SKM-1 treated with dmso at 0.1 percent for 144 hours (cell line): ENCODE measurements at regions not wholly inside any gene's neighbourhood (a gene's known extent, or its start where the extent isn't known, plus 50 kb on each side); places are given as distances from the start of the nearest gene placed in this dataset.
A peak's percentile ranks its signal among the peaks of the same experiment; 100 is the strongest.
"Not testable (repeated sequence)": the region's sequence is repeated elsewhere in the genome, so short reads cannot be mapped to it uniquely, and the experiment has no call there.

Experiments
- DNase-seq: peaks from one replicate; lab custom pipeline; 2025; ENCODE audit not compliant: unreplicated experiment; lab: John Stamatoyannopoulos, UW

- DNase-seq, result no peak
Measured at GRCh38 chr11:95444309-95445241, 213.6 kb upstream of the SESN3 start.

DNA sequence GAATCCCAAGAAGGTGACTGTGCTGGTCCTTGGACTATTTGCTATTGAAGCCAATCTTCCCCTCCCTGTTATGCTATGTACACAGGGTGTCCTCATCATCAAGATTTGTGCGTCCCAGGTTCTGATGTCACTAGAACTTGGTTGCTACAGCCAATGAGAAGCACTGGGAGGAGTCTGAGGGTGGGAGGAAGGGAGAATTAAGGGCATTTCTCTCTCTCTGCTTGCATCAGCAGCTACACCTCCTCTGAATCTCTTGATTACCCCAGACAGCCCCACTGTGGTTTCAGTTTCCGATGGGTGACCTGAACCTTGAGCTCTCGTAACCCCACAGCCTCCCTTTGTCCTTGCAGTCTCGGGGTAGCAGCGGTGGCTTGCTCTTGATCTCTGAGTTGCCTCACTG lies 212.4 kb upstream of the SESN3 start:
- peak; percentile 40 for DNase-seq

GRCh38 chr11:95442531-95443050 lies 211.6 kb upstream of the SESN3 start:
- DNase-seq, result no peak

- DNase-seq, result no peak
Measured at GRCh38 chr11:95435628-95436353, 204.8 kb upstream of the SESN3 start.

GRCh38 chr11:95435192-95435591 lies 204.2 kb upstream of the SESN3 start:
- DNase-seq, result no peak

GRCh38 chr11:95434489-95435057 lies 203.6 kb upstream of the SESN3 start:
- DNase-seq, result no peak

DNA sequence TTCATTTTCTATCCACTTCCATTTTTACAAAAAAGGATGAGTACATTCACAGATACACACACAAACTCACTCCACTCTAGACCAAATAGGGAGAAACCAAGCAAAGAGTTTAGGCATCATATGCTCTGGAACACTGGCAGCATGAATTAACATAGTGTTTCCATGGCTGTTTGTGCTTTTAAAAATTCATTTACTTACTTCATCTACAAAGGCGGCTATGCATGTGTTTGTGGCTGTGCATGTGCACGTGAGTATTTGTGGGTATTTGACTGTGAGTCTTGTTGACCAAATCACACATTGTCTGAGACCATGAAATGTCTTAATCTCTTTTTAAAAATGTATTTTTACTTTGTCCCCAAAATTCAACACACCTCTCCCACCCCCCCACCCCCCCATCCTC lies 203.0 kb upstream of the SESN3 start:
- no peak for DNase-seq

- DNase-seq, result no peak
Measured at GRCh38 chr11:95432714-95433503, 201.9 kb upstream of the SESN3 start.

- no peak for DNase-seq
Measured at GRCh38 chr11:95429376-95429907, 198.4 kb upstream of the SESN3 start.

DNA sequence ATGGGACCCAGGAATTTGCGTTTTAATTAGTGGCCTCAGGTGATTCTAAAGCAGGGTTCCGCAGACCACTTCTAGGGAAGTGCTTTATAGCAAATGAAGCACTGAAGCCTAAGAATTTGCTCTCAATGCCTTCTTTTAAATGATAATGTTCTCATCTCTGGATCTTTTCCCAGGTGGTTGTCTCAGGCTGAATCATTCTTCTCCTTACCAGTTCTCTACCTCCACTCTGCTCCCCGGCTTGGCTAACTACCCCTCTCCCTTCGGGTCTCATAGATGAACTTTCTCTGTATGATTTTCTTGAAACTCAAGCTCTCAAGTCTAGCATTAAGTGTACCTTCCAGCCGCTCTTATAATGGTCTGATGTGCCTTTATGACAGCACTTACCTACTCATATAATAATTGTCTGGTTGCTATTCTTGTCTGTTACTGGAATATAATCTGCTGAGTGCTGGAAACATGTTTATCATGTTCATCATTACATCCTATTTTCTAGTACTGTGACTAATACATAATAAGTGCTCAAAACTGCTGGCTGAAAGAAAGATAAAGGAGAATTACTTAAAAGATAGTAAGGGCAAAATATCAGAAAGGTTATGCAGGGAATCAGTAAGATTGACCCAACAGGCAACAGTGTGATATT lies 195.9 kb upstream of the SESN3 start:
- no peak for DNase-seq

DNA sequence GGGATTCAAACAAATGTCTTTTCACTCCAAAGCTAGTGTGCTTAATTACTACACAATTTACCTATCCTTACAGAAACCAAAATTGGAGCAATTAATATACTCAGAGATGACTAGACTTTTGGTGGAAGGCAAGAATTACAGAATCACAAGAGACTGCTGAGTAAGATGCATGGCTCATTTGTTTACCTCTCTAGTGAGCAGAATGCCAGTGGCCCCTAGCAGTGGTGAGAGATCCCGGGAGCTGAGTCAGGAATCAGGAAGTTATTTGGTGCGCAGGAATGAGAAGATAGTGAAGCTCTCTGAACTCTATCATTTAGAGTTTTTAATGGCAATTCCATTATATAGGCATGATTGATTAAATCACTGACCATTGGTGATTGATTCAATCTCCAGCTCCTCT lies 188.9 kb upstream of the SESN3 start:
- no peak for DNase-seq

DNA sequence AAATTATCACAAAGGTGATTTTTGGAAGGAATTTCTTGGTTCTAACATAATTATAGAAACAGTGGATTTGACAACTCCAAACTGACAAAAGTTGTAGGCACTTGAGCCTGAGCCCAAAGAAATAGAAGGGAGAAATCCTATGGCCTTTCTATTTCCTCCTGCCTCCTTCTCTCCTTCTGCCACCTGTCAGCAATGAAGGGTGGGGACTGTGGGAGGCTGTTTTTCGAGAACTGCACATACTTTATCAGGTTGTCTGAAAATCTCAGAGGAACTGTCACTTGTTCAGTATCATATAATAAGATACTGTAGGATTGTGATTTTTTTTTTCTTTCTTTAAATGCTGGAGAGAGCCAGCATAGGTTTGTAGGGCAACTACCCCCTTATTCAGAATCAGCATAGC lies 187.9 kb upstream of the SESN3 start:
- no peak for DNase-seq

- no peak for DNase-seq
Measured at GRCh38 chr11:95417832-95418231, 186.8 kb upstream of the SESN3 start.

DNA sequence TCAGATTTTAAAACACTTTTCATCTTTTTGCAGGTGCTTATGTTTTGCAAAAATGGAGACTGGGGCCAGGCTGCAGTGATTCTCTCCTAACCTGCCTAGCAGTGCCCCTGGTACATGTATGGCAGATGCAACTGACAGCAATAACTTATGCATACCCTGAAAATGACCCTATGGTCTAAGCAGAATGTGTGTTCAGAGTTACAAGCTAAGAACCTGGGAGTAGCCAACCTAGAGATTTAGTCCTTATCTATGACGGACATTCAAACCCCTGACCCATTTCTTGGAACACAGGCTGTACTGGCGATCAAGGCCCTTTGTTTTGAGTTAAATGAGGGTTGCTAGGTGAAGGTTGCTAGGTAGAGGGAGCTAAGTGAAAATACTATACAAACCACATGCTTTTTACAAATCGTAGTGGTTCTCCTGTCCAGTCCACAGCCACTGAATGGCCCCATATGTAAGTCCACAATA lies 184.9 kb upstream of the SESN3 start:
- no peak for DNase-seq

GRCh38 chr11:95414217-95414616 lies 183.2 kb upstream of the SESN3 start:
- no peak for DNase-seq

- DNase-seq, result no peak
Measured at GRCh38 chr11:95413761-95414160, 182.8 kb upstream of the SESN3 start.

- no peak for DNase-seq
Measured at GRCh38 chr11:95413021-95413420, 182.0 kb upstream of the SESN3 start.

- DNase-seq, result no peak
Measured at GRCh38 chr11:95412074-95412473, 181.1 kb upstream of the SESN3 start.

GRCh38 chr11:95410707-95411106 lies 179.7 kb upstream of the SESN3 start:
- not testable (repeated sequence) for DNase-seq

- no peak for DNase-seq
Measured at GRCh38 chr11:95406271-95406670, 175.3 kb upstream of the SESN3 start.
